ENCODE measurements at regions not wholly inside any gene's neighbourhood (a gene's known extent, or its start where the extent isn't known, plus 50 kb on each side); places are given as distances from the start of the nearest gene placed in this dataset.

DNA sequence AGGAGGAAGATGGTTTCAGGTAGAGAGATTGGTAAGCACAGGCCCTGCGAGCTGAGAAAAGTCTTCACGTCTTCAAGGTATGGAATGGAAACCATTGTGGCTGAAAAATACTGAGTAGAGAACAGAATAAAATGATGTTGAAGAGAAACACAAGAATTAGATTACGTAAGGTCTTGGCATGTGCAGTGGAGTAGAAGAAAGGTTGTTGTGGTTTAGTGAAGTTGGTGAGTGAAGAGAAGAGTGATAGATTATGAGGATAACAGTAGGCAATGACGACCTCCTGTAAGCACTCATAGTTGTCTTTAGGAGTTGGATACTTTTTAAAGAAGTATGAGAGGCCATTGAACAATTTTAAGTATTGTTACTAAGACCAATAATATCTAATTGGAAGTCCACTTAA is 642.6 kb downstream of the PCDH7 start:
- TF ChIP-seq CEBPB (IDR thresholded peaks at IDR 0.05) (no peak), RAD21 (IDR thresholded peaks at IDR 0.05; ENCODE audit: low read depth) (no peak), NFIC (IDR thresholded peaks at IDR 0.05) (no peak), ZBTB7A (IDR thresholded peaks at IDR 0.05; ENCODE audit: low read depth) (no peak), EP300 (IDR thresholded peaks at IDR 0.05; ENCODE audit: borderline replicate concordance) (no peak), TAF1 (IDR thresholded peaks at IDR 0.05; ENCODE audit: low read depth) (no peak), EGR1 (IDR thresholded peaks at IDR 0.05) (no peak), FOXM1 (IDR thresholded peaks at IDR 0.05; ENCODE audit: borderline replicate concordance, low read depth) (no peak), CREB1 (IDR thresholded peaks at IDR 0.05; ENCODE audit: low read depth) (no peak)
- TF ChIP-seq, protein P1, sequence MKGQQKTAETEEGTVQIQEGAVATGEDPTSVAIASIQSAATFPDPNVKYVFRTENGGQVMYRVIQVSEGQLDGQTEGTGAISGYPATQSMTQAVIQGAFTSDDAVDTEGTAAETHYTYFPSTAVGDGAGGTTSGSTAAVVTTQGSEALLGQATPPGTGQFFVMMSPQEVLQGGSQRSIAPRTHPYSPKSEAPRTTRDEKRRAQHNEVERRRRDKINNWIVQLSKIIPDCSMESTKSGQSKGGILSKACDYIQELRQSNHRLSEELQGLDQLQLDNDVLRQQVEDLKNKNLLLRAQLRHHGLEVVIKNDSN (IDR thresholded peaks at IDR 0.05): no peak
- TF ChIP-seq, protein P2, sequence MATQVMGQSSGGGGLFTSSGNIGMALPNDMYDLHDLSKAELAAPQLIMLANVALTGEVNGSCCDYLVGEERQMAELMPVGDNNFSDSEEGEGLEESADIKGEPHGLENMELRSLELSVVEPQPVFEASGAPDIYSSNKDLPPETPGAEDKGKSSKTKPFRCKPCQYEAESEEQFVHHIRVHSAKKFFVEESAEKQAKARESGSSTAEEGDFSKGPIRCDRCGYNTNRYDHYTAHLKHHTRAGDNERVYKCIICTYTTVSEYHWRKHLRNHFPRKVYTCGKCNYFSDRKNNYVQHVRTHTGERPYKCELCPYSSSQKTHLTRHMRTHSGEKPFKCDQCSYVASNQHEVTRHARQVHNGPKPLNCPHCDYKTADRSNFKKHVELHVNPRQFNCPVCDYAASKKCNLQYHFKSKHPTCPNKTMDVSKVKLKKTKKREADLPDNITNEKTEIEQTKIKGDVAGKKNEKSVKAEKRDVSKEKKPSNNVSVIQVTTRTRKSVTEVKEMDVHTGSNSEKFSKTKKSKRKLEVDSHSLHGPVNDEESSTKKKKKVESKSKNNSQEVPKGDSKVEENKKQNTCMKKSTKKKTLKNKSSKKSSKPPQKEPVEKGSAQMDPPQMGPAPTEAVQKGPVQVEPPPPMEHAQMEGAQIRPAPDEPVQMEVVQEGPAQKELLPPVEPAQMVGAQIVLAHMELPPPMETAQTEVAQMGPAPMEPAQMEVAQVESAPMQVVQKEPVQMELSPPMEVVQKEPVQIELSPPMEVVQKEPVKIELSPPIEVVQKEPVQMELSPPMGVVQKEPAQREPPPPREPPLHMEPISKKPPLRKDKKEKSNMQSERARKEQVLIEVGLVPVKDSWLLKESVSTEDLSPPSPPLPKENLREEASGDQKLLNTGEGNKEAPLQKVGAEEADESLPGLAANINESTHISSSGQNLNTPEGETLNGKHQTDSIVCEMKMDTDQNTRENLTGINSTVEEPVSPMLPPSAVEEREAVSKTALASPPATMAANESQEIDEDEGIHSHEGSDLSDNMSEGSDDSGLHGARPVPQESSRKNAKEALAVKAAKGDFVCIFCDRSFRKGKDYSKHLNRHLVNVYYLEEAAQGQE (IDR thresholded peaks at IDR 0.05; ENCODE audit: low read depth): no peak
- TF ChIP-seq, protein P3, sequence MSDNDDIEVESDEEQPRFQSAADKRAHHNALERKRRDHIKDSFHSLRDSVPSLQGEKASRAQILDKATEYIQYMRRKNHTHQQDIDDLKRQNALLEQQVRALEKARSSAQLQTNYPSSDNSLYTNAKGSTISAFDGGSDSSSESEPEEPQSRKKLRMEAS (IDR thresholded peaks at IDR 0.05): no peak
